ENCODE measurements at regions not wholly inside any gene's neighbourhood (a gene's known extent, or its start where the extent isn't known, plus 50 kb on each side); places are given as distances from the start of the nearest gene placed in this dataset.
"Not testable (repeated sequence)": the region's sequence is repeated elsewhere in the genome, so short reads cannot be mapped to it uniquely, and the experiment has no call there.

GRCh38 chr3:145054055-145054454 is 1082.4 kb downstream of the DIPK2A start:
- not testable (repeated sequence) for TF ChIP-seq EGR1 (IDR thresholded peaks at IDR 0.05; ENCODE audit: low read depth in 2 of 2); YY1 (IDR thresholded peaks at IDR 0.05); ZBTB33 (IDR thresholded peaks at IDR 0.05); CTCF (IDR thresholded peaks at IDR 0.05; ENCODE audit: low read depth, low read length, missing input control); FOXA1 (IDR thresholded peaks at IDR 0.05); REST (IDR thresholded peaks at IDR 0.05); MAX (IDR thresholded peaks at IDR 0.05); TAF1 (conservative IDR thresholded peaks at IDR 0.05); ATF3 (IDR thresholded peaks at IDR 0.05); GABPA (IDR thresholded peaks at IDR 0.05 in 1 of 2, conservative IDR thresholded peaks at IDR 0.05 in 1 of 2); RAD21 (IDR thresholded peaks at IDR 0.05); JUND (IDR thresholded peaks at IDR 0.05); SP1 (IDR thresholded peaks at IDR 0.05)
